ENCODE measurements at regions not wholly inside any gene's neighbourhood (a gene's known extent, or its start where the extent isn't known, plus 50 kb on each side); places are given as distances from the start of the nearest gene placed in this dataset.

GRCh38 chr11:70024036-70024772 lies 53.9 kb upstream of the ANO1 start:
- no peak for DNase-seq (ENCODE audit: low read depth, low spot score)
- ATAC-seq, result no peak
- no peak overlapping the region for H3K4me3 ChIP-seq (ENCODE audit: low read depth in 2 of 2, low read length in 2 of 2)
- H3K27me3 ChIP-seq (ENCODE audit: control insufficient read depth, insufficient read depth, low read length), result no peaks in the 10 kb centered on the region
- in situ Hi-C loops (cut with HindIII; ENCODE audit: low pct_unique_long_range_greater_than_20kb, low sequenced_read_pairs), result no loop called here
- H3K4me1 ChIP-seq (ENCODE audit: control insufficient read depth, insufficient read depth, low read length), result no peaks in the 10 kb centered on the region
- no peak overlapping the region for H3K27ac ChIP-seq (ENCODE audit: low read length)
- ChIA-PET CTCF (no interaction called here), POLR2A (no interaction called here)
- H3K36me3 ChIP-seq (ENCODE audit: control insufficient read depth, insufficient read depth, low read length), result no peaks in the 10 kb centered on the region
- H3K9me3 ChIP-seq (ENCODE audit: control insufficient read depth, insufficient read depth, low read depth, low read length), result no peaks in the 10 kb centered on the region
- no TSS peak for BruUV-seq (replicated peaks)
- intact Hi-C loops (cut with micrococcal nuclease; ENCODE audit: unreplicated experiment), result no loop called here
- no peak for TF ChIP-seq REST (IDR thresholded peaks at IDR 0.05; ENCODE audit: insufficient read depth in 1 of 2, low read depth in 2 of 2, low read length in 1 of 2)
- no peak for TF ChIP-seq POLR2AphosphoS5 (IDR thresholded peaks at IDR 0.05; ENCODE audit: low read depth, low read length)
- TF ChIP-seq CTCF (IDR thresholded peaks at IDR 0.05), result no peak
- no peak for TF ChIP-seq TCF7L2 (IDR thresholded peaks at IDR 0.05; ENCODE audit: low read depth, low read length)
- no peak for TF ChIP-seq SIN3A (IDR thresholded peaks at IDR 0.05; ENCODE audit: borderline replicate concordance, insufficient read depth, low read depth, low read length)

GRCh38 chr11:70024773-70025045 lies 53.4 kb upstream of the ANO1 start:
- H3K36me3 ChIP-seq (ENCODE audit: control insufficient read depth, insufficient read depth, low read length), result no peaks in the 10 kb centered on the region
- intact Hi-C loops (cut with micrococcal nuclease; ENCODE audit: unreplicated experiment) (no loop called here), in situ Hi-C loops (cut with HindIII; ENCODE audit: low pct_unique_long_range_greater_than_20kb, low sequenced_read_pairs) (no loop called here)
- ChIA-PET POLR2A (no interaction called here), CTCF (no interaction called here)
- no peaks in the 10 kb centered on the region for H3K4me1 ChIP-seq (ENCODE audit: control insufficient read depth, insufficient read depth, low read length)
- ATAC-seq (no peak), DNase-seq (ENCODE audit: low read depth, low spot score) (no peak)
- H3K4me3 ChIP-seq (ENCODE audit: low read depth in 2 of 2, low read length in 2 of 2), result no peak overlapping the region
- no peaks in the 10 kb centered on the region for H3K9me3 ChIP-seq (ENCODE audit: control insufficient read depth, insufficient read depth, low read depth, low read length)
- no peaks in the 10 kb centered on the region for H3K27me3 ChIP-seq (ENCODE audit: control insufficient read depth, insufficient read depth, low read length)
- H3K27ac ChIP-seq (ENCODE audit: low read length), result no peak overlapping the region
- TF ChIP-seq CTCF (IDR thresholded peaks at IDR 0.05) (no peak), TCF7L2 (IDR thresholded peaks at IDR 0.05; ENCODE audit: low read depth, low read length) (no peak), REST (IDR thresholded peaks at IDR 0.05; ENCODE audit: insufficient read depth in 1 of 2, low read depth in 2 of 2, low read length in 1 of 2) (no peak), POLR2AphosphoS5 (IDR thresholded peaks at IDR 0.05; ENCODE audit: low read depth, low read length) (no peak), SIN3A (IDR thresholded peaks at IDR 0.05; ENCODE audit: borderline replicate concordance, insufficient read depth, low read depth, low read length) (no peak)
- BruUV-seq (replicated peaks), result no TSS peak

All from Panc1 (cell line).